ENCODE measurements at regions not wholly inside any gene's neighbourhood (a gene's known extent, or its start where the extent isn't known, plus 50 kb on each side); places are given as distances from the start of the nearest gene placed in this dataset.

GRCh38 chr4:19615086-19615689 lies 636.5 kb upstream of the SLIT2 start:
- TF ChIP-seq ISL1 (CRISPR knock-in tag; IDR thresholded peaks at IDR 0.05) (no peak), TSHZ2 (CRISPR knock-in tag; IDR thresholded peaks at IDR 0.05) (no peak), PATZ1 (CRISPR knock-in tag; IDR thresholded peaks at IDR 0.05; ENCODE audit: borderline replicate concordance) (no peak), TOX (CRISPR knock-in tag; IDR thresholded peaks at IDR 0.05; ENCODE audit: borderline replicate concordance) (no peak), PPARA (CRISPR knock-in tag; IDR thresholded peaks at IDR 0.05; ENCODE audit: borderline replicate concordance) (no peak), CREB5 (CRISPR knock-in tag; IDR thresholded peaks at IDR 0.05; ENCODE audit: low read depth) (no peak), ZNF70 (CRISPR knock-in tag; IDR thresholded peaks at IDR 0.05) (no peak), ZFP3 (CRISPR knock-in tag; IDR thresholded peaks at IDR 0.05) (no peak), CSRNP3 (CRISPR knock-in tag; IDR thresholded peaks at IDR 0.05) (no peak), ZNF8 (CRISPR knock-in tag; IDR thresholded peaks at IDR 0.05) (no peak)

All from SK-N-SH treated with all-trans-retinoic acid at 6 μM for 48 hours (cell line).